Colonic mucosa (tissue), 4 donors: ENCODE measurements at regions not wholly inside any gene's neighbourhood (a gene's known extent, or its start where the extent isn't known, plus 50 kb on each side); places are given as distances from the start of the nearest gene placed in this dataset.

Experiments used
- DNase-seq: peaks from one replicate; pipeline ENCODE4 v3.0.0-alpha.2; 2020
- H3K27ac ChIP-seq: fragments of 200-600 bp; one replicate; pipeline ENCODE4 v1.8.0; 2021
- H3K27me3 ChIP-seq: fragments of 200-600 bp; one replicate; pipeline ENCODE4 v1.8.0; 2021
- H3K36me3 ChIP-seq: fragments of 200-600 bp; one replicate; pipeline ENCODE4 v1.8.0; 2021
- H3K4me1 ChIP-seq: fragments of 200-600 bp; one replicate; pipeline ENCODE4 v1.8.0; 2021; ENCODE audit warnings: mild to moderate bottlenecking
- H3K4me3 ChIP-seq: fragments of 200-600 bp; one replicate; pipeline ENCODE4 v1.8.0; 2021
- H3K9ac ChIP-seq, 2 donors: one replicate each; pipeline ENCODE4 v1.7.0; 2013; ENCODE audit warnings: control low read depth in 2 of 2, low read depth in 2 of 2, low read length in 2 of 2
- H3K9me3 ChIP-seq: fragments of 200-600 bp; one replicate; pipeline ENCODE4 v1.8.0; 2021
- CTCF ChIP-seq: fragments of 200-600 bp; IDR thresholded peaks from one replicate; pipeline ENCODE4 v1.8.0; 2022; ENCODE audit warnings: antibody characterized with exemption, mild to moderate bottlenecking
- intact Hi-C: fragments of 100-400 bp; cut with DNase I; formaldehyde crosslinking; loops from one replicate; pipeline ENCODE4 v1.14.1; 2022
- donor health status: healthy.
- donor health status: DM: no; HTN: no; CAD: no.
- donor health status: DM: no; HTN: no; CAD: no.

- Histone ChIP-seq H3K27ac (no peak overlapping the region), H3K27me3 (no peaks in the 10 kb centered on the region), H3K36me3 (no peaks in the 10 kb centered on the region), H3K4me3 (no peak overlapping the region), H3K9ac (no peak overlapping the region), H3K9me3 (no peaks in the 10 kb centered on the region), H3K4me1 (no peaks in the 10 kb centered on the region)
- intact Hi-C loops = no loop called here
- TF ChIP-seq CTCF = no peak
- DNase-seq = no peak
Measured at GRCh38 chr4:114264877-114265291, 285.4 kb upstream of the ARSJ start.

GRCh38 chr4:114265342-114265741 lies 285.9 kb upstream of the ARSJ start:
- no peaks in the 10 kb centered on the region for H3K4me1 ChIP-seq
- no peak overlapping the region for H3K27ac ChIP-seq
- H3K4me3 ChIP-seq = no peak overlapping the region
- H3K9ac ChIP-seq = no peak overlapping the region
- no peaks in the 10 kb centered on the region for H3K36me3 ChIP-seq
- no peak for DNase-seq
- no peaks in the 10 kb centered on the region for H3K27me3 ChIP-seq
- no peaks in the 10 kb centered on the region for H3K9me3 ChIP-seq
- intact Hi-C loops = no loop called here
- TF ChIP-seq CTCF = no peak

GRCh38 chr4:114267976-114268375 lies 288.5 kb upstream of the ARSJ start:
- Histone ChIP-seq H3K27ac (no peak overlapping the region), H3K27me3 (no peaks in the 10 kb centered on the region), H3K36me3 (no peaks in the 10 kb centered on the region), H3K4me1 (no peaks in the 10 kb centered on the region), H3K4me3 (no peak overlapping the region), H3K9ac (no peak overlapping the region), H3K9me3 (no peaks in the 10 kb centered on the region)
- no peak for DNase-seq
- intact Hi-C loops = no loop called here
- no peak for TF ChIP-seq CTCF

- no peaks in the 10 kb centered on the region for H3K27me3 ChIP-seq
- no peak overlapping the region for H3K9ac ChIP-seq
- H3K4me3 ChIP-seq = no peak overlapping the region
- H3K36me3 ChIP-seq = no peaks in the 10 kb centered on the region
- no peak for TF ChIP-seq CTCF
- no peak for DNase-seq
- intact Hi-C loops = no loop called here
- H3K4me1 ChIP-seq = no peaks in the 10 kb centered on the region
- no peaks in the 10 kb centered on the region for H3K9me3 ChIP-seq
- H3K27ac ChIP-seq = no peak overlapping the region
Measured at GRCh38 chr4:114271031-114271430, 291.6 kb upstream of the ARSJ start.

GRCh38 chr4:114272226-114272625 lies 292.8 kb upstream of the ARSJ start:
- no peaks in the 10 kb centered on the region for H3K27me3 ChIP-seq
- no peak overlapping the region for H3K4me3 ChIP-seq
- intact Hi-C loops = no loop called here
- no peaks in the 10 kb centered on the region for H3K36me3 ChIP-seq
- DNase-seq = no peak
- no peaks in the 10 kb centered on the region for H3K9me3 ChIP-seq
- TF ChIP-seq CTCF = peak; percentile 11
- no peaks in the 10 kb centered on the region for H3K4me1 ChIP-seq
- no peak overlapping the region for H3K27ac ChIP-seq
- H3K9ac ChIP-seq = no peak overlapping the region

GRCh38 chr4:114273238-114273637 lies 293.8 kb upstream of the ARSJ start:
- H3K9me3 ChIP-seq = no peaks in the 10 kb centered on the region
- DNase-seq = no peak
- H3K4me3 ChIP-seq = no peak overlapping the region
- no peaks in the 10 kb centered on the region for H3K36me3 ChIP-seq
- no peak overlapping the region for H3K9ac ChIP-seq
- H3K27me3 ChIP-seq = no peaks in the 10 kb centered on the region
- H3K4me1 ChIP-seq = no peaks in the 10 kb centered on the region
- no peak for TF ChIP-seq CTCF
- intact Hi-C loops = no loop called here
- H3K27ac ChIP-seq = no peak overlapping the region
